H1 (cell line): ENCODE measurements at regions not wholly inside any gene's neighbourhood (a gene's known extent, or its start where the extent isn't known, plus 50 kb on each side); places are given as distances from the start of the nearest gene placed in this dataset.

Experiments used
- CTCF ChIA-PET: fragments of 300-600 bp; sonication (Branson Sonifier 250); formaldehyde crosslinking; loops from one replicate; lab custom pipeline; 2021; ENCODE audit not compliant: partially characterized antibody; lab: Charles Lee
- POLR2A ChIA-PET: fragments of 300-600 bp; sonication (Branson Sonifier 250); formaldehyde crosslinking; loops from one replicate; lab custom pipeline; 2021; ENCODE audit warnings: inconsistent platforms; ENCODE audit not compliant: partially characterized antibody; lab: Charles Lee
- DNase-seq, 2 experiments: peaks; one replicate each; pipeline versions ENCODE4 v3.0.0 to v3.0.0-alpha.2; 2010 to 2022; ENCODE audit warnings: low spot score in 2 of 2, low read depth in 1 of 2, mixed read lengths in 1 of 2
- FAIRE-seq: peaks from 2 replicates; lab custom pipeline; 2011; peaks lifted over from hg19 to GRCh38; lab: Jason Lieb, UNC
- H2AFZ ChIP-seq: 2 replicates; pipeline ENCODE4 v1.8.1; 2012; ENCODE audit warnings: low read length, inconsistent platforms
- H2AK5ac ChIP-seq: 2 replicates; pipeline ENCODE4 v1.6.1; 2013; ENCODE audit warnings: low read depth, low read length
- H2BK120ac ChIP-seq: replicated peaks from 2 replicates; pipeline ENCODE3; 2013; ENCODE audit warnings: low read depth, low read length, inconsistent platforms
- H2BK12ac ChIP-seq: 2 replicates; pipeline ENCODE4 v1.6.1; 2013; ENCODE audit warnings: low read depth, low read length
- H2BK15ac ChIP-seq: 2 replicates; pipeline ENCODE4 v1.6.1; 2013; ENCODE audit warnings: low read length
- H2BK20ac ChIP-seq: 2 replicates; pipeline ENCODE4 v1.6.1; 2013; ENCODE audit warnings: low read length
- H2BK5ac ChIP-seq: 2 replicates; pipeline ENCODE4 v1.6.1; 2013; ENCODE audit warnings: low read depth, low read length
- H3K14ac ChIP-seq: 2 replicates; pipeline ENCODE4 v1.6.1; 2013; ENCODE audit warnings: inconsistent platforms; ENCODE audit not compliant: insufficient read length
- H3K18ac ChIP-seq: 2 replicates; pipeline ENCODE4 v1.6.1; 2013; ENCODE audit warnings: low read length; ENCODE audit errors: extremely low read depth
- H3K23ac ChIP-seq: 2 replicates; pipeline ENCODE4 v1.6.1; 2013; ENCODE audit warnings: inconsistent platforms; ENCODE audit not compliant: insufficient read length
- H3K23me2 ChIP-seq: 2 replicates; pipeline ENCODE4 v1.6.1; 2013; ENCODE audit warnings: low read depth, low read length
- H3K27ac ChIP-seq: 2 replicates; pipeline ENCODE4 v1.6.1; 2011; ENCODE audit warnings: low read depth, low read length, inconsistent platforms
- H3K27me3 ChIP-seq, 4 experiments: replicated peaks in 1 of 4; 1 replicate in 1 of 4; 2 replicates in 3 of 4; pipeline versions ENCODE4 v1.6.1 to v1.8.1; 2011 to 2013; ENCODE audit warnings: low read length in 3 of 4, mild to moderate bottlenecking in 3 of 4, inconsistent platforms in 2 of 4, mixed read lengths in 2 of 4, moderate library complexity in 1 of 4; ENCODE audit not compliant: control insufficient read depth in 3 of 4, insufficient read depth in 3 of 4; ENCODE audit errors: extremely low read depth in 1 of 4
- H3K36me3 ChIP-seq, 4 experiments: 2 replicates each; pipeline versions ENCODE4 v1.6.1 to v1.8.1; 2011 to 2013; ENCODE audit warnings: mild to moderate bottlenecking in 4 of 4, low read length in 3 of 4, moderate library complexity in 2 of 4, control low read depth in 1 of 4, inconsistent platforms in 1 of 4; ENCODE audit not compliant: insufficient read depth in 4 of 4, control insufficient read depth in 2 of 4
- H3K4ac ChIP-seq: replicated peaks from 2 replicates; pipeline ENCODE3; 2013; ENCODE audit warnings: low read length, low read depth, mixed read lengths, inconsistent platforms; ENCODE audit not compliant: insufficient read length
- H3K4me1 ChIP-seq, 4 experiments: replicated peaks in 1 of 4; 1 replicate in 1 of 4; 2 replicates in 3 of 4; pipeline versions ENCODE4 v1.6.1 to v1.8.1; 2011 to 2013; ENCODE audit warnings: low read length in 3 of 4, inconsistent platforms in 2 of 4, mixed read lengths in 1 of 4; ENCODE audit not compliant: insufficient read depth in 4 of 4, control insufficient read depth in 3 of 4
- H3K4me2 ChIP-seq, 2 experiments: 2 replicates each; pipeline versions ENCODE4 v1.6.1 to v1.8.1; 2011 to 2013; ENCODE audit warnings: low read depth in 2 of 2, low read length in 2 of 2, control low read depth in 1 of 2, inconsistent platforms in 1 of 2, mild to moderate bottlenecking in 1 of 2; ENCODE audit not compliant: insufficient read depth in 1 of 2
- H3K4me3 ChIP-seq, 4 experiments: fragments of 200-600, 300-600 bp in 1 of 4; sonication (generic), shearing (Covaris generic), sonication (Bioruptor Twin) in 1 of 4; 2 replicates each; pipeline versions ENCODE4 v1.5.1 to v1.8.1; 2011 to 2016; ENCODE audit warnings: low read length in 4 of 4, low read depth in 3 of 4, control low read depth in 2 of 4, inconsistent platforms in 2 of 4, mild to moderate bottlenecking in 2 of 4, mixed read lengths in 1 of 4, moderate library complexity in 1 of 4; ENCODE audit not compliant: insufficient read depth in 2 of 4; ENCODE audit errors: extremely low read depth in 1 of 4
- H3K56ac ChIP-seq: replicated peaks from 2 replicates; pipeline ENCODE3; 2013; ENCODE audit warnings: low read depth, mild to moderate bottlenecking, mixed read lengths, low read length, inconsistent platforms; ENCODE audit not compliant: insufficient read length
- H3K79me1 ChIP-seq: 2 replicates; pipeline ENCODE4 v1.6.1; 2013; ENCODE audit warnings: low read depth, low read length, control low read depth
- H3K79me2 ChIP-seq, 2 experiments: 2 replicates each; pipeline versions ENCODE4 v1.6.1 to v1.8.1; 2012 to 2013; ENCODE audit warnings: low read length in 2 of 2, mild to moderate bottlenecking in 2 of 2, inconsistent platforms in 1 of 2; ENCODE audit not compliant: insufficient read depth in 2 of 2, control insufficient read depth in 1 of 2
- H3K9ac ChIP-seq, 4 experiments: replicated peaks in 1 of 4; 1 replicate in 1 of 4; 2 replicates in 3 of 4; pipeline versions ENCODE4 v1.6.1 to v1.8.1; 2011 to 2013; ENCODE audit warnings: low read depth in 3 of 4, low read length in 3 of 4, control low read depth in 2 of 4, mild to moderate bottlenecking in 2 of 4, moderate library complexity in 2 of 4, inconsistent platforms in 1 of 4; ENCODE audit errors: extremely low read depth in 1 of 4
- H3K9me3 ChIP-seq, 2 experiments: 2 replicates each; pipeline versions ENCODE4 v1.6.1 to v1.8.1; 2012 to 2013; ENCODE audit warnings: mild to moderate bottlenecking in 2 of 2, moderate library complexity in 2 of 2, control low read depth in 1 of 2, inconsistent platforms in 1 of 2, low read depth in 1 of 2, low read length in 1 of 2, mixed read lengths in 1 of 2; ENCODE audit not compliant: insufficient read depth in 2 of 2
- H4K20me1 ChIP-seq, 2 experiments: replicated peaks in 1 of 2; 2 replicates each; pipeline versions ENCODE3 to v1.8.1; 2011 to 2013; ENCODE audit warnings: inconsistent platforms in 2 of 2, low read length in 2 of 2, mild to moderate bottlenecking in 1 of 2; ENCODE audit not compliant: insufficient read depth in 2 of 2, control insufficient read depth in 1 of 2
- H4K5ac ChIP-seq: 2 replicates; pipeline ENCODE4 v1.6.1; 2013; ENCODE audit warnings: low read length, low read depth, mixed read lengths, inconsistent platforms; ENCODE audit not compliant: insufficient read length
- H4K8ac ChIP-seq: 2 replicates; pipeline ENCODE4 v1.8.0; 2013; ENCODE audit warnings: mild to moderate bottlenecking, moderate library complexity, low read length, inconsistent platforms; ENCODE audit not compliant: insufficient read depth; ENCODE audit errors: extremely low read depth
- H4K91ac ChIP-seq: replicated peaks from 2 replicates; pipeline ENCODE3; 2013; ENCODE audit warnings: low read length, mixed read lengths, inconsistent platforms; ENCODE audit not compliant: insufficient read length
- ASH2L ChIP-seq: fragments of 200-600, 300-600 bp; sonication (generic); IDR thresholded peaks from one replicate; pipeline ENCODE4 v1.7.1; 2017; ENCODE audit warnings: low read length
- CBX5 ChIP-seq: fragments of 300-800, 300-1000 bp; sonication (generic); IDR thresholded peaks from 2 replicates; pipeline ENCODE4 v1.7.1; 2016; ENCODE audit warnings: antibody characterized with exemption, low read length, low read depth
- CBX8 ChIP-seq: fragments of 300-800, 300-1000 bp; sonication (generic); IDR thresholded peaks from 2 replicates; pipeline ENCODE4 v1.7.1; 2016; ENCODE audit warnings: low read depth, low read length, borderline replicate concordance
- HDAC6 ChIP-seq: IDR thresholded peaks from one replicate; pipeline ENCODE4 v1.7.1; 2012; ENCODE audit warnings: low read depth, mild to moderate bottlenecking, inconsistent platforms, low read length, moderate library complexity
- JUND ChIP-seq: IDR thresholded peaks from 2 replicates; pipeline ENCODE4 v1.6.1; 2011; ENCODE audit warnings: mild to moderate bottlenecking, improper control_type of control experiment, low read length
- NANOG ChIP-seq: IDR thresholded peaks from 2 replicates; pipeline ENCODE4 v1.6.1; 2011; ENCODE audit warnings: low read length, low read depth, mild to moderate bottlenecking, inconsistent platforms; ENCODE audit not compliant: insufficient read depth, poor library complexity, severe bottlenecking
- RFX5 ChIP-seq: IDR thresholded peaks from 2 replicates; pipeline ENCODE4 v1.6.1; 2011; ENCODE audit warnings: low read depth, low read length, improper control_type of control experiment, borderline replicate concordance
- RNF2 ChIP-seq: fragments of 200-900, 300-1000 bp; sonication (generic); IDR thresholded peaks from 2 replicates; pipeline ENCODE4 v1.7.1; 2016; ENCODE audit warnings: borderline replicate concordance, low read depth, mild to moderate bottlenecking, antibody characterized with exemption, low read length; ENCODE audit not compliant: poor library complexity, severe bottlenecking; ENCODE audit errors: missing control alignments
- SUZ12 ChIP-seq: fragments of 200-600 bp; sonication (generic); IDR thresholded peaks from 2 replicates; pipeline ENCODE4 v1.6.1; 2012; ENCODE audit warnings: mild to moderate bottlenecking, inconsistent platforms, low read length, moderate library complexity, mixed read lengths
- TAF1 ChIP-seq: IDR thresholded peaks from 2 replicates; pipeline ENCODE4 v1.6.1; 2011; ENCODE audit warnings: mild to moderate bottlenecking, low read depth, low read length
- TBP ChIP-seq: IDR thresholded peaks from 2 replicates; pipeline ENCODE4 v1.6.1; 2011; ENCODE audit warnings: low read depth, low read length, improper control_type of control experiment
- TCF12 ChIP-seq: IDR thresholded peaks from 2 replicates; pipeline ENCODE4 v1.6.1; 2011; ENCODE audit warnings: low read depth, mild to moderate bottlenecking, low read length
- ZNF274 ChIP-seq: IDR thresholded peaks from 2 replicates; pipeline ENCODE4 v1.7.0; 2012; ENCODE audit warnings: low read length, borderline replicate concordance; ENCODE audit errors: extremely low read depth
- WGBS, 2 experiments: shearing (Covaris generic) in 1 of 2; methylation state at CpG; one replicate each; pipeline versions ENCODE4 v1.1.6 to v1.1.7; 2013 to 2015; ENCODE audit warnings: low lambda C conversion rate in 2 of 2, mixed read lengths in 2 of 2, inconsistent platforms in 1 of 2, low coverage in 1 of 2, missing lambda C conversion rate in 1 of 2; ENCODE audit not compliant: insufficient replicate concordance in 2 of 2, insufficient coverage in 1 of 2, insufficient read length in 1 of 2; ENCODE audit errors: extremely low coverage in 1 of 2, missing lambda C conversion rate in 1 of 2; 5-methylcytosine and 5-hydroxymethylcytosine counted together

DNA sequence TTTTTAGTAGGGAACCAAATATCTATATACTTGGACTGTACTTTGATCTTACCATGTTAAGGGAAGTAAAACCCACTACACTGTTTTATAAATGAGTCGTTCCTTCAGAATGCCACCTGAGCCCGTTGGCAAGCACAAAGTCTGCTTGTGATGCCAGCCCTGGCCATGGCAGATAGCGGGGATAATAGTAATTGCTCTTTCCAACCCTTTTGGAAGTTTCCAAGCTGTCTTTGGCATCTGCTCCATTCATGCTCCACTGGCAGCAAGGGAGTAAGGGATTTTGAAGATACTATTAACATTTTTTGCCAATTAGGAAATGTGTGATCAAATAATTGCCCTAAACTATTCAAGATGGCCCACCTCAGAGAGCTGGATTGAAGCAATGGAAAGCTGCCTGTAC, 689.2 kb upstream of the SLIT2 start:
- H3K56ac ChIP-seq: no peak overlapping the region
- H3K27me3 ChIP-seq: no peaks in the 10 kb centered on the region
- H2BK15ac ChIP-seq: no peak overlapping the region
- H3K23ac ChIP-seq: no peak overlapping the region
- H2AFZ ChIP-seq: no peak overlapping the region
- H3K23me2 ChIP-seq: no peaks in the 10 kb centered on the region
- H4K91ac ChIP-seq: no peak overlapping the region
- no peaks in the 10 kb centered on the region for H3K79me1 ChIP-seq
- H3K14ac ChIP-seq: no peak overlapping the region
- H3K9ac ChIP-seq: no peak overlapping the region
- no peak overlapping the region for H2BK20ac ChIP-seq
- 97% methylated on average over 3 of the region's 3 CpGs; no CpG with 5 or more reads in 1 of the 2 experiments for WGBS, 2 experiments
- H3K9me3 ChIP-seq: no peaks in the 10 kb centered on the region
- no peak overlapping the region for H2AK5ac ChIP-seq
- no peak overlapping the region for H4K5ac ChIP-seq
- H3K36me3 ChIP-seq: no peaks in the 10 kb centered on the region
- H3K27ac ChIP-seq: no peak overlapping the region
- H3K18ac ChIP-seq: no peak overlapping the region
- ChIA-PET POLR2A (no interaction called here), CTCF (no interaction called here)
- no peak overlapping the region for H4K8ac ChIP-seq
- H2BK12ac ChIP-seq: no peak overlapping the region
- H2BK5ac ChIP-seq: no peak overlapping the region
- no peaks in the 10 kb centered on the region for H3K4me1 ChIP-seq
- FAIRE-seq: no peak
- no peak overlapping the region for H3K4me3 ChIP-seq
- H3K4ac ChIP-seq: no peak overlapping the region
- no peak for DNase-seq
- H3K79me2 ChIP-seq: no peaks in the 10 kb centered on the region
- H4K20me1 ChIP-seq: no peaks in the 10 kb centered on the region
- H2BK120ac ChIP-seq: no peak overlapping the region
- no peak overlapping the region for H3K4me2 ChIP-seq
- TF ChIP-seq CBX5: no peak
- TF ChIP-seq HDAC6: no peak
- TF ChIP-seq RFX5: no peak
- no peak for TF ChIP-seq RNF2
- TF ChIP-seq ZNF274: no peak
- TF ChIP-seq SUZ12: no peak
- no peak for TF ChIP-seq CBX8
- no peak for TF ChIP-seq JUND
- TF ChIP-seq TCF12: no peak
- no peak for TF ChIP-seq TBP
- no peak for TF ChIP-seq NANOG
- TF ChIP-seq ASH2L: no peak
- no peak for TF ChIP-seq TAF1
